ENCODE measurements at regions not wholly inside any gene's neighbourhood (a gene's known extent, or its start where the extent isn't known, plus 50 kb on each side); places are given as distances from the start of the nearest gene placed in this dataset.

DNA sequence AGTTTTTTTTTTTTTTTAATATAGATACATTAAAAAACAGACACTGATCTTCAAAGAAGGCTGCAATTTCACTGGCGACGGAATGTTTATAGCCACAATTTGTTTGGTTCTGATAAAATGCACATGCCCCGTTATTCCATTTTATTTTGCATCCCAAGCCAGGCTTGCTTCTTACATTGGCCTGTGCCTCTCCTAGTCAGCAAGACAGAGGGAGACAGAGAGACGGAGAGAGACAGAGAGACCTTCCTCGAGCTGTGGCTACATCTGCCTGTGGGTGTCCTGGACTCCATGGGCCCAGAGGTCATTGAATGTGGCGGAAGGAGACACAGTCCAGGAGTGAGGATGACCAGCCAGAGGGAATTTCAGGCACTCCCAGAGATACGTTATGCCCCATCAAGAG is 926.6 kb downstream of the VRK1 start:
- TF ChIP-seq EP300 (IDR thresholded peaks at IDR 0.05; ENCODE audit: borderline replicate concordance in 1 of 2, low read depth in 1 of 2, low read length in 1 of 2): no peak
- TF ChIP-seq, protein P1, sequence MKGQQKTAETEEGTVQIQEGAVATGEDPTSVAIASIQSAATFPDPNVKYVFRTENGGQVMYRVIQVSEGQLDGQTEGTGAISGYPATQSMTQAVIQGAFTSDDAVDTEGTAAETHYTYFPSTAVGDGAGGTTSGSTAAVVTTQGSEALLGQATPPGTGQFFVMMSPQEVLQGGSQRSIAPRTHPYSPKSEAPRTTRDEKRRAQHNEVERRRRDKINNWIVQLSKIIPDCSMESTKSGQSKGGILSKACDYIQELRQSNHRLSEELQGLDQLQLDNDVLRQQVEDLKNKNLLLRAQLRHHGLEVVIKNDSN (IDR thresholded peaks at IDR 0.05; ENCODE audit: borderline replicate concordance, low read depth): no peak
- no peak for TF ChIP-seq RAD21 (IDR thresholded peaks at IDR 0.05; ENCODE audit: low read length)
- no peak for TF ChIP-seq CTCF (IDR thresholded peaks at IDR 0.05)
- TF ChIP-seq EZH2phosphoT487 (IDR thresholded peaks at IDR 0.05; ENCODE audit: borderline replicate concordance, low read depth): no peak
- no peak for TF ChIP-seq YY1 (IDR thresholded peaks at IDR 0.05; ENCODE audit: low read depth)
- no peak for TF ChIP-seq TAF1 (IDR thresholded peaks at IDR 0.05; ENCODE audit: borderline replicate concordance, low read depth, low read length)
- no peak for TF ChIP-seq MAX (IDR thresholded peaks at IDR 0.05; ENCODE audit: low read depth)
- no peak for TF ChIP-seq POLR2AphosphoS5 (IDR thresholded peaks at IDR 0.05; ENCODE audit: low read depth, low read length)
- no peak for TF ChIP-seq ELF1 (IDR thresholded peaks at IDR 0.05)
- TF ChIP-seq RCOR1 (IDR thresholded peaks at IDR 0.05; ENCODE audit: low read length): no peak
- TF ChIP-seq GATA2 (CRISPR knock-in tag; IDR thresholded peaks at IDR 0.05): no peak
- no peak for TF ChIP-seq SMC3 (IDR thresholded peaks at IDR 0.05; ENCODE audit: low read depth, low read length)
- TF ChIP-seq NFIC (IDR thresholded peaks at IDR 0.05; ENCODE audit: borderline replicate concordance): no peak

Measured in SK-N-SH (cell line).